H9 (cell line): ENCODE measurements at regions not wholly inside any gene's neighbourhood (a gene's known extent, or its start where the extent isn't known, plus 50 kb on each side); places are given as distances from the start of the nearest gene placed in this dataset.

ENCODE experiments used
- DNase-seq: peaks from one replicate; pipeline ENCODE4 v3.0.0-alpha.2; 2017
- H2AFZ ChIP-seq: one replicate; pipeline ENCODE4 v1.6.1; 2013; ENCODE audit warnings: mild to moderate bottlenecking, low read length, control low read depth, moderate library complexity
- H2AK5ac ChIP-seq: 2 replicates; pipeline ENCODE4 v1.6.1; 2013; ENCODE audit warnings: low read length, control low read depth, mixed read lengths; ENCODE audit not compliant: insufficient read length
- H2BK120ac ChIP-seq: one replicate; pipeline ENCODE4 v1.6.1; 2013; ENCODE audit warnings: low read depth, mild to moderate bottlenecking, low read length, control low read depth, inconsistent platforms; ENCODE audit not compliant: poor library complexity, severe bottlenecking
- H2BK12ac ChIP-seq: 2 replicates; pipeline ENCODE4 v1.6.1; 2013; ENCODE audit warnings: low read length, control low read depth, mixed read lengths, low read depth; ENCODE audit not compliant: insufficient read length
- H2BK15ac ChIP-seq: 2 replicates; pipeline ENCODE4 v1.6.1; 2013; ENCODE audit warnings: low read depth, low read length, control low read depth
- H2BK20ac ChIP-seq: one replicate; pipeline ENCODE4 v1.6.1; 2013; ENCODE audit warnings: low read depth, mild to moderate bottlenecking, low read length, control low read depth, inconsistent platforms; ENCODE audit not compliant: poor library complexity, severe bottlenecking
- H2BK5ac ChIP-seq: 2 replicates; pipeline ENCODE4 v1.6.1; 2013; ENCODE audit warnings: low read length, control low read depth, mixed read lengths; ENCODE audit not compliant: insufficient read length
- H3K14ac ChIP-seq: 2 replicates; pipeline ENCODE4 v1.6.1; 2013; ENCODE audit warnings: low read length, control low read depth; ENCODE audit not compliant: insufficient read depth
- H3K18ac ChIP-seq: 2 replicates; pipeline ENCODE4 v1.6.1; 2013; ENCODE audit warnings: low read depth, mild to moderate bottlenecking, mixed read lengths, low read length, control low read depth; ENCODE audit not compliant: insufficient read length
- H3K23ac ChIP-seq: 2 replicates; pipeline ENCODE4 v1.6.1; 2013; ENCODE audit warnings: low read length, control low read depth, mixed read lengths, low read depth; ENCODE audit not compliant: insufficient read length
- H3K23me2 ChIP-seq: 2 replicates; pipeline ENCODE4 v1.6.1; 2013; ENCODE audit warnings: low read depth, mild to moderate bottlenecking, mixed read lengths, low read length, control low read depth; ENCODE audit not compliant: insufficient read length, poor library complexity, severe bottlenecking
- H3K27ac ChIP-seq: 2 replicates; pipeline ENCODE4 v1.5.1; 2013; ENCODE audit warnings: low read length, control low read depth, mixed read lengths, low read depth; ENCODE audit not compliant: insufficient read length
- H3K27me3 ChIP-seq: 2 replicates; pipeline ENCODE4 v1.6.1; 2013; ENCODE audit warnings: low read length, control low read depth, inconsistent platforms; ENCODE audit not compliant: insufficient read depth
- H3K4ac ChIP-seq: 2 replicates; pipeline ENCODE4 v1.6.1; 2013; ENCODE audit warnings: low read depth, mild to moderate bottlenecking, control low read depth, inconsistent platforms, low read length, moderate library complexity
- H3K4me1 ChIP-seq: 2 replicates; pipeline ENCODE4 v1.6.1; 2013; ENCODE audit warnings: low read length, control low read depth, inconsistent platforms; ENCODE audit not compliant: insufficient read depth
- H3K4me2 ChIP-seq: 2 replicates; pipeline ENCODE4 v1.6.1; 2013; ENCODE audit warnings: low read length, control low read depth, mixed read lengths; ENCODE audit not compliant: insufficient read length, insufficient read depth
- H3K56ac ChIP-seq: 2 replicates; pipeline ENCODE4 v1.6.1; 2013; ENCODE audit warnings: low read depth, mild to moderate bottlenecking, mixed read lengths, low read length, control low read depth; ENCODE audit not compliant: insufficient read length
- H3K79me1 ChIP-seq: 2 replicates; pipeline ENCODE4 v1.6.1; 2013; ENCODE audit warnings: low read depth, mild to moderate bottlenecking, moderate library complexity, low read length, control low read depth, inconsistent platforms; ENCODE audit not compliant: insufficient read depth, poor library complexity, severe bottlenecking
- H3K79me2 ChIP-seq: 2 replicates; pipeline ENCODE4 v1.6.1; 2013; ENCODE audit warnings: low read length, control low read depth, inconsistent platforms; ENCODE audit not compliant: insufficient read depth
- H3K9ac ChIP-seq: 2 replicates; pipeline ENCODE4 v1.6.1; 2013; ENCODE audit warnings: low read length, control low read depth, mixed read lengths; ENCODE audit not compliant: insufficient read length; ENCODE audit errors: extremely low read depth
- H3K9me3 ChIP-seq: one replicate; pipeline ENCODE4 v1.6.1; 2013; ENCODE audit warnings: low read depth, low read length, inconsistent platforms; ENCODE audit not compliant: control insufficient read depth
- H3T11ph ChIP-seq: one replicate; pipeline ENCODE4 v1.6.1; 2013; ENCODE audit warnings: mild to moderate bottlenecking, low read length, control low read depth, inconsistent platforms
- H4K20me1 ChIP-seq: one replicate; pipeline ENCODE4 v1.6.1; 2013; ENCODE audit not compliant: control insufficient read depth, insufficient read length, insufficient read depth
- H4K5ac ChIP-seq: 2 replicates; pipeline ENCODE4 v1.6.1; 2013; ENCODE audit warnings: low read depth, mild to moderate bottlenecking, mixed read lengths, low read length, control low read depth; ENCODE audit not compliant: insufficient read length
- H4K8ac ChIP-seq: replicated peaks from 2 replicates; pipeline ENCODE4 v1.6.1; 2013; ENCODE audit warnings: low read length, control low read depth, mixed read lengths, low read depth; ENCODE audit not compliant: insufficient read length
- H4K91ac ChIP-seq: 2 replicates; pipeline ENCODE4 v1.6.1; 2013; ENCODE audit warnings: low read depth, mild to moderate bottlenecking, moderate library complexity, mixed read lengths, low read length, control low read depth; ENCODE audit not compliant: insufficient read length
- H3K27ac Mint-ChIP-seq, 3 experiments: 2 replicates in 2 of 3; 3 replicates in 1 of 3; pipeline ENCODE4 v1.8.0; 2020 to 2021; ENCODE audit warnings: mixed read lengths in 3 of 3, mild to moderate bottlenecking in 1 of 3, moderate library complexity in 1 of 3
- H3K27me3 Mint-ChIP-seq: 2 replicates; pipeline ENCODE4 v1.8.0; 2021; ENCODE audit warnings: low read depth, mild to moderate bottlenecking, moderate library complexity, mixed read lengths
- H3K36me3 Mint-ChIP-seq, 3 experiments: 2 replicates in 2 of 3; 3 replicates in 1 of 3; pipeline ENCODE4 v1.8.0; 2020 to 2021; ENCODE audit warnings: low read depth in 3 of 3, mixed read lengths in 3 of 3; ENCODE audit not compliant: insufficient read depth in 1 of 3
- H3K4me1 Mint-ChIP-seq, 2 experiments: 2 replicates each; pipeline ENCODE4 v1.8.0; 2020; ENCODE audit warnings: mixed read lengths in 2 of 2
- H3K4me3 Mint-ChIP-seq, 2 experiments: 2 replicates in 1 of 2; 3 replicates in 1 of 2; pipeline ENCODE4 v1.8.0; 2020 to 2021; ENCODE audit warnings: mild to moderate bottlenecking in 2 of 2, mixed read lengths in 2 of 2, moderate library complexity in 1 of 2
- H3K9me3 Mint-ChIP-seq, 2 experiments: 2 replicates in 1 of 2; 3 replicates in 1 of 2; pipeline ENCODE4 v1.8.0; 2020; ENCODE audit warnings: mild to moderate bottlenecking in 2 of 2, mixed read lengths in 2 of 2, moderate library complexity in 1 of 2
- CTCF ChIP-seq: fragments of 200-600 bp; sonication (generic); conservative IDR thresholded peaks from 3 replicates; pipeline ENCODE4 v1.8.0; 2021; ENCODE audit warnings: antibody characterized with exemption, mild to moderate bottlenecking
- WGBS: extraction: QIAGEN DNeasy Blood & Tissue Kit; methylation state at CpG from one replicate; pipeline ENCODE4 v1.1.7; 2013; ENCODE audit warnings: missing lambda C conversion rate, low lambda C conversion rate, mixed read lengths; ENCODE audit not compliant: insufficient read length; ENCODE audit errors: extremely low coverage; 5-methylcytosine and 5-hydroxymethylcytosine counted together

- Histone ChIP-seq H2BK15ac (no peak overlapping the region), H3K9me3 (peaks cover 3% of the 10 kb centered on the region), H3K4me1 (no peaks in the 10 kb centered on the region), H3K9ac (no peak overlapping the region), H3K18ac (no peak overlapping the region), H2AK5ac (no peak overlapping the region), H4K20me1 (no peaks in the 10 kb centered on the region), H3K14ac (no peak overlapping the region), H3K79me1 (no peaks in the 10 kb centered on the region), H2BK20ac (no peak overlapping the region), H3K4ac (no peak overlapping the region), H3K79me2 (no peaks in the 10 kb centered on the region), H2BK120ac (no peak overlapping the region), H3K27ac (no peak overlapping the region), H4K8ac (no peak overlapping the region), H3K4me2 (no peak overlapping the region), H2BK12ac (no peak overlapping the region), H4K91ac (no peak overlapping the region), H4K5ac (no peak overlapping the region), H3K23me2 (no peaks in the 10 kb centered on the region), H2AFZ (no peak overlapping the region), H3K56ac (no peak overlapping the region), H3K23ac (no peak overlapping the region), H2BK5ac (no peak overlapping the region), H3K27me3 (no peaks in the 10 kb centered on the region), H3T11ph (no peak overlapping the region)
- DNase-seq, result no peak
- WGBS, result no CpG with 5 or more reads among the region's 1 CpG
- Mint-ChIP-seq H3K36me3 (peaks cover 14 to 20% (median 19%) of the 10 kb centered on the region in 3 experiments; a peak in 6 of 7 replicates), H3K4me1 (no peaks in the 10 kb centered on the region), H3K4me3 (no peak overlapping the region), H3K27me3 (no peaks in the 10 kb centered on the region), H3K9me3 (peaks cover 12 to 18% of the 10 kb centered on the region in 2 experiments), H3K27ac (no peak overlapping the region)
- no peak for TF ChIP-seq CTCF
Observed at GRCh38 chr1:73056826-73057225, 774.5 kb upstream of the NEGR1 start.
